Adrenal gland (tissue), 9 donors: ENCODE measurements at regions not wholly inside any gene's neighbourhood (a gene's known extent, or its start where the extent isn't known, plus 50 kb on each side); places are given as distances from the start of the nearest gene placed in this dataset.

Experiments
- DNase-seq, 7 donors: peaks; one replicate each; pipeline ENCODE4 v3.0.0-alpha.2; 2019 to 2020
- H3K27ac ChIP-seq, 5 donors: fragments of 200-600 bp; sonication (generic) in 4 of 5; 1 replicate in 3 of 5; 2 replicates in 2 of 5; pipeline versions ENCODE4 v1.5.1 to v1.8.0; 2016 to 2020; ENCODE audit warnings: mild to moderate bottlenecking in 1 of 5
- H3K27me3 ChIP-seq: fragments of 200-600 bp; 2 replicates; pipeline ENCODE4 v1.8.0; 2021
- H3K36me3 ChIP-seq, 2 donors: fragments of 200-600 bp; replicated peaks in 1 of 2; 1 replicate in 1 of 2; 2 replicates in 1 of 2; pipeline versions ENCODE4 v1.5.1 to v1.8.0; 2018 to 2022
- H3K4me1 ChIP-seq, 2 donors: fragments of 200-600 bp; replicated peaks in 1 of 2; 1 replicate in 1 of 2; 2 replicates in 1 of 2; pipeline versions ENCODE4 v1.5.1 to v1.8.0; 2018 to 2021
- H3K4me3 ChIP-seq, 4 donors: fragments of 200-600 bp; sonication (generic) in 3 of 4; one replicate each; pipeline ENCODE4 v1.5.1; 2016 to 2018
- H3K9me3 ChIP-seq, 3 donors: fragments of 200-600 bp; sonication (generic) in 1 of 3; replicated peaks in 1 of 3; 1 replicate in 2 of 3; 2 replicates in 1 of 3; pipeline versions ENCODE4 v1.5.1 to v1.8.0; 2016 to 2021
- CTCF ChIP-seq, 6 experiments: fragments of 450-650 bp in 4 of 6; fragments of 200-600 bp in 2 of 6; sonication (generic) in 1 of 6; IDR thresholded peaks; 1 replicate in 5 of 6; 2 replicates in 1 of 6; pipeline versions ENCODE4 v1.5.1 to v1.8.0; 2016 to 2021; ENCODE audit warnings: antibody characterized with exemption in 6 of 6, mild to moderate bottlenecking in 2 of 6, moderate library complexity in 1 of 6
- POLR2A ChIP-seq, 2 donors: fragments of 450-650 bp; IDR thresholded peaks; one replicate each; pipeline ENCODE4 v1.6.1; 2017; ENCODE audit warnings: antibody characterized with exemption in 2 of 2, mild to moderate bottlenecking in 2 of 2, moderate library complexity in 1 of 2
- WGBS, 4 donors: extraction: QIAGEN DNeasy Blood & Tissue Kit in 2 of 4; methylation state at CpG; one replicate each; pipeline versions ENCODE4 v1.1.5 to v1.1.7; 2013 to 2017; 5-methylcytosine and 5-hydroxymethylcytosine counted together
- intact Hi-C, 2 donors: fragments of 100-400 bp; cut with DNase I; formaldehyde crosslinking; loops; one replicate each; pipeline versions ENCODE4 v1.14.1 to v1.15.0; 2022 to 2023
- donor health status: healthy with polysubstance abuse.
- donor health status: Bipolar disorder and iron deficiency.
- donor health status: DM: yes; HTN: yes; CAD: no.
- donor health status: DM: no; HTN: no; CAD: no.
- donor health status: DM: no; HTN: no; CAD: no.

GRCh38 chr12:30063435-30063945, 279.7 kb upstream of the TMTC1 start:
- H3K4me1 ChIP-seq = no peaks in the 10 kb centered on the region
- H3K27ac ChIP-seq = no peak overlapping the region
- DNase-seq = no peak
- no peaks in the 10 kb centered on the region for H3K36me3 ChIP-seq
- intact Hi-C loops = no loop called here
- H3K4me3 ChIP-seq = no peak overlapping the region
- no peaks in the 10 kb centered on the region for H3K27me3 ChIP-seq
- TF ChIP-seq POLR2A (IDR thresholded peaks at IDR 0.05) (no peak), CTCF (IDR thresholded peaks at IDR 0.05) (no peak)
- no peaks in the 10 kb centered on the region for H3K9me3 ChIP-seq

- no peak for TF ChIP-seq POLR2A (IDR thresholded peaks at IDR 0.05)
- TF ChIP-seq CTCF (IDR thresholded peaks at IDR 0.05) = no peak
- no peaks in the 10 kb centered on the region for H3K4me1 ChIP-seq
- no peaks in the 10 kb centered on the region for H3K27me3 ChIP-seq
- no peak overlapping the region for H3K27ac ChIP-seq
- intact Hi-C loops = no loop called here
- H3K4me3 ChIP-seq = no peak overlapping the region
- WGBS, 4 donors = 57 to 72% (median 61%) methylated on average over 2 of the region's 2 CpGs
- H3K36me3 ChIP-seq = no peaks in the 10 kb centered on the region
- DNase-seq = no peak
- no peaks in the 10 kb centered on the region for H3K9me3 ChIP-seq
Observed at GRCh38 chr12:30048371-30048770, 264.6 kb upstream of the TMTC1 start.

- H3K9me3 ChIP-seq = no peaks in the 10 kb centered on the region
- intact Hi-C loops = no loop called here
- no peak overlapping the region for H3K27ac ChIP-seq
- H3K4me3 ChIP-seq = no peak overlapping the region
- no peaks in the 10 kb centered on the region for H3K27me3 ChIP-seq
- DNase-seq = peak in 3 of 7 donors; percentile 4 to 16 (median 7)
- no peaks in the 10 kb centered on the region for H3K4me1 ChIP-seq
- TF ChIP-seq POLR2A (IDR thresholded peaks at IDR 0.05) (no peak), CTCF (IDR thresholded peaks at IDR 0.05) (no peak)
- WGBS, 4 donors = 39 to 48% (median 43%) methylated on average over 5 of the region's 5 CpGs
- H3K36me3 ChIP-seq = no peaks in the 10 kb centered on the region
Observed at GRCh38 chr12:30047516-30048254, 263.9 kb upstream of the TMTC1 start.

GRCh38 chr12:30046376-30046775, 262.6 kb upstream of the TMTC1 start:
- H3K27ac ChIP-seq = no peak overlapping the region
- H3K4me1 ChIP-seq = no peaks in the 10 kb centered on the region
- H3K4me3 ChIP-seq = no peak overlapping the region
- no peaks in the 10 kb centered on the region for H3K9me3 ChIP-seq
- intact Hi-C loops = no loop called here
- TF ChIP-seq CTCF (IDR thresholded peaks at IDR 0.05) (no peak), POLR2A (IDR thresholded peaks at IDR 0.05) (no peak)
- WGBS, 4 donors = 66 to 93% (median 79%) methylated on average over 2 of the region's 2 CpGs
- DNase-seq = no peak
- H3K36me3 ChIP-seq = no peaks in the 10 kb centered on the region
- no peaks in the 10 kb centered on the region for H3K27me3 ChIP-seq
